Mesenchymal stem cell (in vitro differentiated cells and primary cell): ENCODE measurements at regions not wholly inside any gene's neighbourhood (a gene's known extent, or its start where the extent isn't known, plus 50 kb on each side); places are given as distances from the start of the nearest gene placed in this dataset.

Experiments used
- DNase-seq: peaks from one replicate; pipeline ENCODE4 v3.0.0-alpha.2; 2013
- H2AFZ ChIP-seq: one replicate; pipeline ENCODE4 v1.6.1; 2013; ENCODE audit warnings: low read depth, mild to moderate bottlenecking, control low read depth, inconsistent platforms, low read length, moderate library complexity
- H2AK5ac ChIP-seq: 2 replicates; pipeline ENCODE4 v1.6.1; 2013; ENCODE audit warnings: low read length, moderate library complexity, mild to moderate bottlenecking, inconsistent platforms; ENCODE audit not compliant: severe bottlenecking
- H2BK120ac ChIP-seq: one replicate; pipeline ENCODE4 v1.6.1; 2013; ENCODE audit warnings: low read depth, mild to moderate bottlenecking, inconsistent platforms, low read length, moderate library complexity
- H2BK12ac ChIP-seq, 2 experiments: one replicate each; pipeline ENCODE4 v1.6.1; 2013; ENCODE audit warnings: inconsistent platforms in 2 of 2, low read length in 2 of 2, mild to moderate bottlenecking in 2 of 2, moderate library complexity in 2 of 2, control low read depth in 1 of 2
- H2BK15ac ChIP-seq: one replicate; pipeline ENCODE4 v1.6.1; 2013; ENCODE audit warnings: mild to moderate bottlenecking, low read depth, inconsistent platforms; ENCODE audit not compliant: poor library complexity, severe bottlenecking
- H2BK5ac ChIP-seq: 2 replicates; pipeline ENCODE4 v1.6.1; 2013; ENCODE audit warnings: low read depth, mild to moderate bottlenecking, low read length, control low read depth, inconsistent platforms; ENCODE audit not compliant: poor library complexity, severe bottlenecking
- H3K14ac ChIP-seq, 2 experiments: one replicate each; pipeline ENCODE4 v1.6.1; 2013; ENCODE audit warnings: inconsistent platforms in 2 of 2, low read length in 2 of 2, control low read depth in 1 of 2, mild to moderate bottlenecking in 1 of 2, moderate library complexity in 1 of 2
- H3K18ac ChIP-seq, 2 experiments: one replicate each; pipeline ENCODE4 v1.6.1; 2013; ENCODE audit warnings: inconsistent platforms in 2 of 2, low read length in 2 of 2, control low read depth in 1 of 2, low read depth in 1 of 2, mild to moderate bottlenecking in 1 of 2
- H3K23ac ChIP-seq, 2 experiments: one replicate each; pipeline ENCODE4 v1.6.1; 2013; ENCODE audit warnings: inconsistent platforms in 2 of 2, low read length in 2 of 2, mild to moderate bottlenecking in 2 of 2, moderate library complexity in 2 of 2, control low read depth in 1 of 2
- H3K27ac ChIP-seq: 2 replicates; pipeline ENCODE4 v1.5.1; 2013; ENCODE audit warnings: mild to moderate bottlenecking, moderate library complexity, low read length, control low read depth, inconsistent platforms; ENCODE audit not compliant: poor library complexity, severe bottlenecking
- H3K27me3 ChIP-seq, 2 experiments: 2 replicates each; pipeline versions ENCODE4 v1.6.1 to v1.7.0; 2013; ENCODE audit warnings: low read length in 2 of 2, mild to moderate bottlenecking in 2 of 2, moderate library complexity in 2 of 2, control low read depth in 1 of 2, inconsistent platforms in 1 of 2; ENCODE audit not compliant: control insufficient read depth in 1 of 2, insufficient read depth in 1 of 2
- H3K36me3 ChIP-seq, 2 experiments: 2 replicates each; pipeline versions ENCODE4 v1.6.1 to v1.7.0; 2013; ENCODE audit warnings: low read length in 2 of 2, control low read depth in 1 of 2, inconsistent platforms in 1 of 2, low read depth in 1 of 2, mild to moderate bottlenecking in 1 of 2; ENCODE audit not compliant: insufficient read depth in 2 of 2, control insufficient read depth in 1 of 2
- H3K4ac ChIP-seq, 2 experiments: one replicate each; pipeline ENCODE4 v1.6.1; 2013; ENCODE audit warnings: inconsistent platforms in 2 of 2, low read length in 2 of 2, mild to moderate bottlenecking in 2 of 2, moderate library complexity in 2 of 2, control low read depth in 1 of 2, low read depth in 1 of 2
- H3K4me1 ChIP-seq: 2 replicates; pipeline ENCODE4 v1.6.1; 2013; ENCODE audit warnings: low read depth, low read length, control low read depth; ENCODE audit not compliant: control insufficient read depth, insufficient read depth
- H3K4me2 ChIP-seq: 2 replicates; pipeline ENCODE4 v1.6.1; 2013; ENCODE audit warnings: low read length, mild to moderate bottlenecking, inconsistent platforms; ENCODE audit not compliant: poor library complexity, severe bottlenecking
- H3K4me3 ChIP-seq, 2 experiments: 2 replicates each; pipeline versions ENCODE4 v1.5.1 to v1.7.0; 2013; ENCODE audit warnings: low read length in 2 of 2, mild to moderate bottlenecking in 2 of 2, control low read depth in 1 of 2, low read depth in 1 of 2; ENCODE audit not compliant: insufficient read depth in 1 of 2
- H3K79me1 ChIP-seq: replicated peaks from 2 replicates; pipeline ENCODE4 v1.6.1; 2013; ENCODE audit warnings: mild to moderate bottlenecking, control low read depth, low read length, inconsistent platforms; ENCODE audit not compliant: poor library complexity, severe bottlenecking
- H3K9ac ChIP-seq: 2 replicates; pipeline ENCODE4 v1.7.0; 2013; ENCODE audit warnings: mild to moderate bottlenecking, low read length, moderate library complexity
- H3K9me3 ChIP-seq: 2 replicates; pipeline ENCODE4 v1.7.0; 2013; ENCODE audit warnings: mild to moderate bottlenecking, low read length; ENCODE audit not compliant: control insufficient read depth
- H4K8ac ChIP-seq: one replicate; pipeline ENCODE4 v1.6.1; 2013; ENCODE audit warnings: inconsistent platforms, mild to moderate bottlenecking, low read length, moderate library complexity
- H4K91ac ChIP-seq: one replicate; pipeline ENCODE4 v1.6.1; 2013; ENCODE audit warnings: mild to moderate bottlenecking, low read length, inconsistent platforms
- WGBS: methylation state at CpG from one replicate; pipeline ENCODE4 v1.1.7; 2013; ENCODE audit warnings: mixed read lengths; 5-methylcytosine and 5-hydroxymethylcytosine counted together

DNA sequence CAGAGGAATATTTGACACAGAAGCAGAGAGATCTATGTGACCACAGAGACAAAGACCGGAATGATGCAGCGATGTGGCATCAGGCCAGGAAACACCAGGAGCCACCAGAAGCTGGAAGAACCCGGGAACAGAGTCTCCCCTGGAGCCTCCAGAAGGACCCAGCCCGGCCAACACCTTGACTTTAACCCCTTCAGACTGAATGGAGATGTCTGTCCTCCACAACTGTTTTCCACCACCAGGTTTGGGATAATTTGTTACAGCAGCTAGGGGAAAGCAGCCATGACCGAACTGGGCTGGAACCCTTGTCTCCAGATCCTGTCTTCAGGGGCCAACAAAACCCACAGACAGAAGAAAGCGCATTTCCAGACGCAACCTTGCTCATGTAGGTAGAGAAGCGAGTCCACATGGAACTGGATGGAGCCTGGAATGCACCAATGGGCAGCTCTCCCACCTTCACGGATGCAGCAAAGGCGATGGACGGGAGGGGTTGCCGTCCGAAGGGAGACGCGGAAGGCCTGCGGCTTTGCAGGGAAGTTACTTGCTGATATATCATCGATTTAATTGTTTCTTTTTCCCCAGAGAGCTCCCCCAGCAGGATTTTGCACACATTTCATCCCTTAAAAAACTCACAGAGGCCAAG lies 396.6 kb downstream of the NPHP4 start:
- no peak overlapping the region for H3K27ac ChIP-seq
- no peak overlapping the region for H3K4me3 ChIP-seq
- peaks cover 6% of the 10 kb centered on the region for H3K9me3 ChIP-seq
- no peaks in the 10 kb centered on the region for H3K79me1 ChIP-seq
- no peak overlapping the region for H2AFZ ChIP-seq
- H3K23ac ChIP-seq: no peak overlapping the region
- WGBS: 87% methylated on average over 17 of the region's 17 CpGs
- H2BK12ac ChIP-seq: no peak overlapping the region
- H3K27me3 ChIP-seq: no peaks in the 10 kb centered on the region
- H3K18ac ChIP-seq: no peak overlapping the region
- no peak overlapping the region for H3K14ac ChIP-seq
- no peak overlapping the region for H2BK15ac ChIP-seq
- no peak overlapping the region for H2AK5ac ChIP-seq
- no peak overlapping the region for H3K9ac ChIP-seq
- H4K8ac ChIP-seq: no peak overlapping the region
- no peak overlapping the region for H2BK5ac ChIP-seq
- DNase-seq: no peak
- no peak overlapping the region for H2BK120ac ChIP-seq
- no peak overlapping the region for H3K4ac ChIP-seq
- H3K36me3 ChIP-seq: no peaks in the 10 kb centered on the region
- H4K91ac ChIP-seq: no peak overlapping the region
- no peak overlapping the region for H3K4me2 ChIP-seq
- H3K4me1 ChIP-seq: no peaks in the 10 kb centered on the region

DNA sequence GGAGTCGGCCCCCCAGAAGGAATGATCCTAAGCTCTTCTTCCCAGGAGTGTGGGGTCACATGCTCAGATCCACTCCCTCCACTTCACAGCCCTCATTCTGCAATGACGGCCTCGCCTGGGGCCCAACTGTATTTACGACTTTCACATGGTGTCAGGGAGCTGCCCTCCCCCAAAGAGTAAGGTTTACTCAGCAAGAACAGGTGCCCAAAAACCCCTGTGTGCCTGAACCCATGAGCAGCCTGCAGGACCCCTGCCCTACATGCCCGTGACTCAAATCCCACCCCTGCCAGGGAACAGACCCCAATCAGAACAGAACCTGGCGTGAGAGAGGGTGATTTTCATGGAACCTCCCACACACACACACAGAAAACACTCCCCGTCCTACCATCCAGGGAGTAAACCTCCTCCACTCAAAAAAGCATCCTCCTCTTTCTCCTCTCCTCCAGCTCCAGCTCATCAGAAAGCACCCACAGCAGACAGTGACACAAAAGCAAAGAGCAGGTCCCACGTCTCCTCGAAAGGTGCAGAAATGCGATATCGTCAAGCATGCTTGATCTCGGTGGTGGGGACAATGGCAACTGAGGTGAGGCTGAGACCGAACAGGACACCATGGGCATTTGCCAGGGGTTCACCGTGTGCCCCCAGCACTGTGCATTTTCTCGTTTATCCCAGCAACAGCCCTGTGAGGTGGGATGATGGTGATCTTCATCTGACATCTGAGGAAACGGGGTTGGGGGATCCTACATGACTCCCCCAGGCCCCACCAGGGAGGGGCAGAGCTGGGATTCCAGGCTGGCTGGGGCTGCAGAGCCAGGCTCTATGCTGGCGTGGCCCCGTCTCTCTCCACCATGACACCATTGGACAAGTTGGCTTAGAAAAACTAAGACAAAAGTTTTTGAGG lies 397.9 kb downstream of the NPHP4 start:
- Histone ChIP-seq H3K27me3 (no peaks in the 10 kb centered on the region), H2BK12ac (no peak overlapping the region), H3K4me3 (no peak overlapping the region), H3K79me1 (no peaks in the 10 kb centered on the region), H3K18ac (no peak overlapping the region), H2BK120ac (no peak overlapping the region), H3K4ac (no peak overlapping the region), H4K8ac (no peak overlapping the region), H3K4me1 (no peaks in the 10 kb centered on the region), H3K36me3 (no peaks in the 10 kb centered on the region), H3K9ac (no peak overlapping the region), H2BK5ac (no peak overlapping the region), H3K27ac (no peak overlapping the region), H3K4me2 (no peak overlapping the region), H2BK15ac (no peak overlapping the region), H4K91ac (no peak overlapping the region), H2AK5ac (no peak overlapping the region), H2AFZ (no peak overlapping the region), H3K14ac (no peak overlapping the region), H3K9me3 (peaks cover 9% of the 10 kb centered on the region), H3K23ac (no peak overlapping the region)
- no peak for DNase-seq
- 74% methylated on average over 18 of the region's 18 CpGs for WGBS

DNA sequence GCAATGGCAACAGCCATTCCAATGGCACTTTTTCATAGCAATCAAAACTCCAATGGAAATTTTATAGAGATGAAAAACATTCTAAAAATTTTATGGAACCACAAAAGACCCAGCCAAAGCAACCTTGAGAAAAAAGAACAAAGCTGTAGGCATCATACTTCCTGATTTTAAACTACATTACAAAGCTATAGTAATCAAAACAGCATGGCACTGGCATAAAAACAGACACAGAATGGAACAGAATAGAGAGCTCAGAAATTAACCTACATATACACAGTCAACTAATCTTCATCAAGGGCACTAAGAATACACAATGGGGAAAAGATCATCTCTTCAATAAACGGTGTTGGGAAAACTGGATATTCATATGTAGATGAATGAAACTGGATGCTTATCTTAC lies 401.5 kb downstream of the NPHP4 start:
- Histone ChIP-seq H2BK5ac (no peak overlapping the region), H3K27me3 (no peaks in the 10 kb centered on the region), H3K4me3 (no peak overlapping the region), H3K9ac (no peak overlapping the region), H3K4ac (no peak overlapping the region), H2BK120ac (no peak overlapping the region), H3K18ac (no peak overlapping the region), H3K4me2 (no peak overlapping the region), H2BK12ac (no peak overlapping the region), H3K9me3 (peaks cover 9% of the 10 kb centered on the region), H4K8ac (no peak overlapping the region), H3K4me1 (no peaks in the 10 kb centered on the region), H3K36me3 (no peaks in the 10 kb centered on the region), H2AFZ (no peak overlapping the region), H3K27ac (no peak overlapping the region), H2AK5ac (no peak overlapping the region), H3K79me1 (no peaks in the 10 kb centered on the region), H2BK15ac (no peak overlapping the region), H3K14ac (no peak overlapping the region), H3K23ac (no peak overlapping the region), H4K91ac (no peak overlapping the region)
- WGBS: no CpG with 5 or more reads among the region's 1 CpG
- DNase-seq: no peak

DNA sequence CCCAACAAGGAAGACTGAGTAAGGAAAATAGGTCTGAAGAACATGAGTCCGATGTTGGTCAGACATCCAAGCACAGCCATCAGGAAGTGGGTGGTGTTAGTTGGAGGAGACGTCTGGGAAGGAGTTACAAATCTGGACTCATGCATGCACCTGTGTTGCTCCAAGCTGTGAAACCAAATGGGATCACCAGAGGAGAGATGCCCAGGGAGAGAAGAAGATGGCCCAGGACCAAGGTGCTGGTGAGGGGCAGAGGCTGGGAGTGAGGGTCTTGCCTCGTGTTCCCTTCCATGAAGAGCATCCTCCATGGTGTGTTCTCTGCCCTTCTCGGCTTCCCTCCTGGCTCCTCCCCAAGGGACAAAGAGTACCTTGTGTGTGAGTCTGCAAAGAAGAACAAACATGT lies 405.6 kb downstream of the NPHP4 start:
- Histone ChIP-seq H3K4me2 (no peak overlapping the region), H3K14ac (no peak overlapping the region), H3K4me3 (no peak overlapping the region), H3K18ac (no peak overlapping the region), H3K4ac (no peak overlapping the region), H3K9ac (no peak overlapping the region), H2AK5ac (no peak overlapping the region), H2BK120ac (no peak overlapping the region), H2BK5ac (no peak overlapping the region), H4K8ac (no peak overlapping the region), H4K91ac (no peak overlapping the region), H2BK15ac (no peak overlapping the region), H3K9me3 (peaks cover 9% of the 10 kb centered on the region), H3K79me1 (no peaks in the 10 kb centered on the region), H3K36me3 (no peaks in the 10 kb centered on the region), H2AFZ (no peak overlapping the region), H3K4me1 (no peaks in the 10 kb centered on the region), H3K27ac (no peak overlapping the region), H3K27me3 (no peaks in the 10 kb centered on the region), H2BK12ac (no peak overlapping the region), H3K23ac (no peak overlapping the region)
- WGBS: 70% methylated on average over 4 of the region's 4 CpGs
- no peak for DNase-seq
